HG03457 (cell line): ENCODE measurements at regions not wholly inside any gene's neighbourhood (a gene's known extent, or its start where the extent isn't known, plus 50 kb on each side); places are given as distances from the start of the nearest gene placed in this dataset.

Experiments used
- ATAC-seq: cut with Tn5 transposase; IDR thresholded peaks from one replicate; pipeline ENCODE4 v1.9.1; 2021; ENCODE audit warnings: moderate number of reproducible peaks; ENCODE audit not compliant: unreplicated experiment

DNA sequence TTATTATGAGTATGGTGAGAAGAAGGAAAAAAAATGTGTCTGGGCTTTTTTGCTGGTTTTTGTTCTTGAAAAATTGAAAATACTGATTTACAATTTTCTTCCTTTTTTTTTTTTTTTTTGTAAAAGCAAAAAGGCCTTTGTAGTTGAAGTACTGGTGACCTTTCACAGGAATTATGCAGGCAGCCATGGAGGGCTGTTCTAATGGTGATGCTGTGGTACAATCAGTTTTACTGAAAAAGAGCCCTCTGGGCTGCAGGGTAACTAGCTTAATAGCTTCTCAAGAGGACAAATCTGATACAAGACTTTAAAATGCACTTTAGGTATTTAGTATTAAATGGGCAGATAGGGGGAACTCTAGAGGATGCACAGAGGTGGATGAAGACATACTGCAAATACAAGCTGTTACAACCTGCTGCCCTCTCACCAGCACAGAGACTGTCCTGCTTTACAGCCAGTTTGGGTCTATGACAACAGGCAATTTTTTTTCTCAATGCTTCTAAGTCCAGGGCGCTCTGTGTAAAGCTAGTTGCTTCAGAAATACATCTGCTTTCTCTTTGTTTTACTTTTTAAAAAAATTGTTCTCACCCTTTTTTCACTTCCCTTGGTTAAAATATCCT is 61.6 kb upstream of the HS3ST5 start:
- no peak for ATAC-seq

DNA sequence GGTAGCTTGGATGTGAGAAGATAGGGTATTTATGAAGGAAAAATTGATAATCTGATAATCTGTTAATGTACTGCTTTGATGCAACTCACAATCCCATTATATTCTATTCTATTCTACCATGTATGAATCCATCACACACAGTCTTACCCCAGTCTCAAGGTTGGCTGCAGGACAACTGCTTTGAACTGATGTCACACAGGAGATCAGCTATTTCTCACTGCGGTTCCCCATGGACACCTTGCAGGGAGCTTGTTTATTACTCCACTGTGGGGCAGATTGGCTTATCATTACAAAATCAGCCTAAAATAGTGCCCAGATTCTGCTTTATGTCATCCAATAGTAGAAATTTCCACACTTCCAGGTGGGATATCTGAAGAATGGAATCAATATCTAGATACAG is 61.0 kb upstream of the HS3ST5 start:
- ATAC-seq: no peak

GRCh38 chr6:114398481-114398880 is 55.7 kb upstream of the HS3ST5 start:
- no peak for ATAC-seq
